Lower leg skin (tissue), 3 donors: ENCODE measurements at regions not wholly inside any gene's neighbourhood (a gene's known extent, or its start where the extent isn't known, plus 50 kb on each side); places are given as distances from the start of the nearest gene placed in this dataset.

ENCODE experiments used
- CTCF ChIP-seq, 3 donors: fragments of 450-650 bp; IDR thresholded peaks; one replicate each; pipeline ENCODE4 v1.5.1; 2016; ENCODE audit warnings: antibody characterized with exemption in 3 of 3, mild to moderate bottlenecking in 3 of 3, moderate library complexity in 2 of 3
- POLR2A ChIP-seq, 2 donors: fragments of 450-650 bp; IDR thresholded peaks; one replicate each; pipeline ENCODE4 v1.6.1; 2016 to 2017; ENCODE audit warnings: antibody characterized with exemption in 2 of 2, mild to moderate bottlenecking in 1 of 2, moderate library complexity in 1 of 2

GRCh38 chr7:131042269-131043160, 285.2 kb upstream of the MKLN1 start:
- no peak for TF ChIP-seq POLR2A (IDR thresholded peaks at IDR 0.05)
- no peak for TF ChIP-seq CTCF (IDR thresholded peaks at IDR 0.05)
